ENCODE measurements at regions not wholly inside any gene's neighbourhood (a gene's known extent, or its start where the extent isn't known, plus 50 kb on each side); places are given as distances from the start of the nearest gene placed in this dataset.

- TF ChIP-seq CTCF (IDR thresholded peaks at IDR 0.05), result no peak
- no peaks in the 10 kb centered on the region for H3K9me3 ChIP-seq
Measured at GRCh38 chr5:171619196-171619595, 166.4 kb upstream of the SMIM23 start.

GRCh38 chr5:171619744-171620143 is 165.9 kb upstream of the SMIM23 start:
- H3K9me3 ChIP-seq, result no peaks in the 10 kb centered on the region
- no peaks in the 10 kb centered on the region for H3K36me3 ChIP-seq
- no peak overlapping the region for H3K27ac ChIP-seq
- no peak overlapping the region for H3K4me3 ChIP-seq (ENCODE audit: low read depth in 1 of 2, low read length in 1 of 2)
- TF ChIP-seq CTCF (IDR thresholded peaks at IDR 0.05), result no peak
- no peaks in the 10 kb centered on the region for H3K27me3 ChIP-seq
- no peaks in the 10 kb centered on the region for H3K4me1 ChIP-seq (ENCODE audit: control insufficient read depth in 1 of 2, insufficient read depth in 1 of 2, low read depth in 1 of 2, low read length in 1 of 2)

More at GRCh38 chr5:171619196-171619595, 166.4 kb upstream of the SMIM23 start:
- Histone ChIP-seq H3K4me1 (ENCODE audit: control insufficient read depth in 1 of 2, insufficient read depth in 1 of 2, low read depth in 1 of 2, low read length in 1 of 2) (no peaks in the 10 kb centered on the region), H3K27ac (no peak overlapping the region), H3K36me3 (no peaks in the 10 kb centered on the region), H3K4me3 (ENCODE audit: low read depth in 1 of 2, low read length in 1 of 2) (no peak overlapping the region), H3K27me3 (no peaks in the 10 kb centered on the region)

GRCh38 chr5:171622010-171622409 is 163.6 kb upstream of the SMIM23 start:
- H3K36me3 ChIP-seq, result no peaks in the 10 kb centered on the region
- H3K4me1 ChIP-seq (ENCODE audit: control insufficient read depth in 1 of 2, insufficient read depth in 1 of 2, low read depth in 1 of 2, low read length in 1 of 2), result no peaks in the 10 kb centered on the region
- no peaks in the 10 kb centered on the region for H3K27me3 ChIP-seq
- no peak for TF ChIP-seq CTCF (IDR thresholded peaks at IDR 0.05)
- no peaks in the 10 kb centered on the region for H3K9me3 ChIP-seq
- no peak overlapping the region for H3K27ac ChIP-seq
- H3K4me3 ChIP-seq (ENCODE audit: low read depth in 1 of 2, low read length in 1 of 2), result no peak overlapping the region

- no peaks in the 10 kb centered on the region for H3K27me3 ChIP-seq
- no peaks in the 10 kb centered on the region for H3K9me3 ChIP-seq
- no peak overlapping the region for H3K27ac ChIP-seq
- no peak overlapping the region for H3K4me3 ChIP-seq (ENCODE audit: low read depth in 1 of 2, low read length in 1 of 2)
- no peaks in the 10 kb centered on the region for H3K36me3 ChIP-seq
- H3K4me1 ChIP-seq (ENCODE audit: control insufficient read depth in 1 of 2, insufficient read depth in 1 of 2, low read depth in 1 of 2, low read length in 1 of 2), result no peaks in the 10 kb centered on the region
- TF ChIP-seq CTCF (IDR thresholded peaks at IDR 0.05), result no peak
Measured at GRCh38 chr5:171623107-171623506, 162.5 kb upstream of the SMIM23 start.

- Histone ChIP-seq H3K9me3 (no peaks in the 10 kb centered on the region), H3K27me3 (no peaks in the 10 kb centered on the region), H3K36me3 (no peaks in the 10 kb centered on the region), H3K27ac (no peak overlapping the region), H3K4me3 (ENCODE audit: low read depth in 1 of 2, low read length in 1 of 2) (no peak overlapping the region), H3K4me1 (ENCODE audit: control insufficient read depth in 1 of 2, insufficient read depth in 1 of 2, low read depth in 1 of 2, low read length in 1 of 2) (peaks cover 0 to under 1% of the 10 kb centered on the region in 2 experiments)
- no peak for TF ChIP-seq CTCF (IDR thresholded peaks at IDR 0.05)
Measured at GRCh38 chr5:171623551-171624097, 162.0 kb upstream of the SMIM23 start.

GRCh38 chr5:171624396-171624795 is 161.2 kb upstream of the SMIM23 start:
- Histone ChIP-seq H3K27ac (no peak overlapping the region), H3K9me3 (no peaks in the 10 kb centered on the region), H3K36me3 (no peaks in the 10 kb centered on the region), H3K4me3 (ENCODE audit: low read depth in 1 of 2, low read length in 1 of 2) (no peak overlapping the region), H3K4me1 (ENCODE audit: control insufficient read depth in 1 of 2, insufficient read depth in 1 of 2, low read depth in 1 of 2, low read length in 1 of 2) (peaks cover 5 to 8% of the 10 kb centered on the region in 2 experiments), H3K27me3 (no peaks in the 10 kb centered on the region)
- TF ChIP-seq CTCF (IDR thresholded peaks at IDR 0.05), result no peak
